ENCODE measurements at regions not wholly inside any gene's neighbourhood (a gene's known extent, or its start where the extent isn't known, plus 50 kb on each side); places are given as distances from the start of the nearest gene placed in this dataset.

DNA sequence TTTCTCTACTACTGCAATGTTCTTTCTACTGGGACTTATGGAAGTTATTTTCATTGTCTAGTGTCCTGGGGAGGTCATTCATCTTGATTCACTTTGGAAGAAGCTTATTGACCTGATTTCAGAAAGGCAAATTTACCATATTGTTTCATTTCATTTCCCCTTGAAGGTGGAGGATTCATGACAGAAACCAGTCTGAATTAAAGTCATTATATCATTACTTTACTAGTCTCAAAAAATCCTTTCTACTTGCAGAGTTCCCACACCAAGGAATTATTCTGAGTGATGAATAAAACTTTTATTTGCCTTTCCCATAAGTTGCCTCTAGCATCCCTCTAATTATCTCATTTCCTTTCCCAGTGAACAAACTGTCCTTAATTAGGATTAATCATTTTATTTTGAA lies 163.8 kb downstream of the RASSF9 start:
- DNase-seq (ENCODE audit: low read depth, low spot score): no peak
- CTCF ChIA-PET: no interaction called here
- H3K4me3 ChIP-seq (ENCODE audit: low read depth, low read length): no peak overlapping the region
- TF ChIP-seq, protein P1, sequence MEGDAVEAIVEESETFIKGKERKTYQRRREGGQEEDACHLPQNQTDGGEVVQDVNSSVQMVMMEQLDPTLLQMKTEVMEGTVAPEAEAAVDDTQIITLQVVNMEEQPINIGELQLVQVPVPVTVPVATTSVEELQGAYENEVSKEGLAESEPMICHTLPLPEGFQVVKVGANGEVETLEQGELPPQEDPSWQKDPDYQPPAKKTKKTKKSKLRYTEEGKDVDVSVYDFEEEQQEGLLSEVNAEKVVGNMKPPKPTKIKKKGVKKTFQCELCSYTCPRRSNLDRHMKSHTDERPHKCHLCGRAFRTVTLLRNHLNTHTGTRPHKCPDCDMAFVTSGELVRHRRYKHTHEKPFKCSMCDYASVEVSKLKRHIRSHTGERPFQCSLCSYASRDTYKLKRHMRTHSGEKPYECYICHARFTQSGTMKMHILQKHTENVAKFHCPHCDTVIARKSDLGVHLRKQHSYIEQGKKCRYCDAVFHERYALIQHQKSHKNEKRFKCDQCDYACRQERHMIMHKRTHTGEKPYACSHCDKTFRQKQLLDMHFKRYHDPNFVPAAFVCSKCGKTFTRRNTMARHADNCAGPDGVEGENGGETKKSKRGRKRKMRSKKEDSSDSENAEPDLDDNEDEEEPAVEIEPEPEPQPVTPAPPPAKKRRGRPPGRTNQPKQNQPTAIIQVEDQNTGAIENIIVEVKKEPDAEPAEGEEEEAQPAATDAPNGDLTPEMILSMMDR (IDR thresholded peaks at IDR 0.05; ENCODE audit: insufficient read depth, low read length, missing control alignments): no peak
- POLR2A ChIA-PET: no interaction called here

DNA sequence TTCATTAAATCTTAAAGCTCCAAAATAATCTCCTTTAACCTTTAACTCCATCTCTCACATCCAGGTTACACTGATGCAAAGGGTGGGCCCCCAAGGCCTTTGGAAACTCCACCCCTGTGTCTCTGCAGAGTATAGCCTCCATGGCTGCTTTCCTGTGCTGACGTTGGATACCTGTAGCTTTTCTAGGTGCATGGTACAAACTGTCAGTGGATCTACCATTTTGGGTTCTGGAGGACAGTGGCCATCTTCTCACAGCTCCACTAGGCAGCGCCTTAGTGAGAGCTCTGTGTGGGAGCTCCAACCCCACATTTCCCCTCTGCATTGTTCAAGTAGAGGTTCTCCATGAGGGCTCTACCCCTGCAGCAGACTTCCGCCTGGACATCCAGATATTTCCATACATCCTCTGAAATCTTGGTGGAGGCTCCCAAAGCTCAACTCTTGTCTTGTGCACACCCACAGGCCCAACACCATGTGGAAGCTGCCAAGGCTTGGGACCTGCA lies 162.2 kb downstream of the RASSF9 start:
- ChIA-PET CTCF (no interaction called here), POLR2A (no interaction called here)
- DNase-seq (ENCODE audit: low read depth, low spot score): no peak
- no peak overlapping the region for H3K4me3 ChIP-seq (ENCODE audit: low read depth, low read length)
- TF ChIP-seq, protein P1 (IDR thresholded peaks at IDR 0.05; ENCODE audit: insufficient read depth, low read length, missing control alignments): no peak

DNA sequence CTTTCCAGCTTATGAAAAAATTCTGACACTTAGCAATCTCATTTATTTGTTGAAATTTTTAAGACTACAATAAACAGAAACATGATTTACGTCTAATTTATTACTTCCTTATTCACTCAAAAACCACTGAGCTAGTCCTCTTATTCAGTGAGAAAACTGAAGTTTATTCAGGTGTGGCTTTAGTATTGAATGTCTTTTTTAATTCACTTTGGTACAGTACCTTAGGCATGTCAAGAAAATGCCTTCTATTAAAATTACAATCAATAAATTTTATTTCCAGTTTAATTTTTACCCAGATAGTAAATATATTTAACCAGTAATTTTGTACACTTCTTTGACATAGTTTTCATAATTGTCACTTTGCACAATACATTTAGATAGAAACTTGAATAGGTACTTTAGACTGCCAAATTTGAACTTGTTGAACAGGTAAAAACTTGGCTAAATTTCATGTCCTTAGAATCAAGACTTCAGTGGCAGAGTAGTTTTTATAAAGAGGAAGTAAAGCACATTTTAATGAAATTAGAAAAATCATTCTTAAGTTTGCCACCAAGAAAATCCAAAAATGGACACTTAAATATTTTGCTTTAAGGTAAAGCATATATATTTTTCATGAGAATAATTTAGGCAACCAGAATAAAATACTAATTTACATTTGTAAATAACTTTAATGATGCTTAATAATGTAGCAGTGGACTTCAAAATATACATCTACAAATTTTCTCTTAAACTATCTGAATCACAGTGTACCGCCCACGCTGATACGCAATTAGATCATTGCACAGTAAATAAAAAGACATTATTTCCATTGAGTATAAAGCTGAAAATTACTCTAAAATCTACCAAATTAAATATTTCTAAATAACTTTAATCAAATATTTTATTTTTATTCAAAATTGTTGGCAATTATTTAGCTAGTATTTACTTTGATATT lies 159.1 kb downstream of the RASSF9 start:
- H3K4me3 ChIP-seq (ENCODE audit: low read depth, low read length): no peak overlapping the region
- POLR2A ChIA-PET: no interaction called here
- DNase-seq (ENCODE audit: low read depth, low spot score): no peak
- TF ChIP-seq, protein P1 (IDR thresholded peaks at IDR 0.05; ENCODE audit: insufficient read depth, low read length, missing control alignments): no peak
- CTCF ChIA-PET: no interaction called here

DNA sequence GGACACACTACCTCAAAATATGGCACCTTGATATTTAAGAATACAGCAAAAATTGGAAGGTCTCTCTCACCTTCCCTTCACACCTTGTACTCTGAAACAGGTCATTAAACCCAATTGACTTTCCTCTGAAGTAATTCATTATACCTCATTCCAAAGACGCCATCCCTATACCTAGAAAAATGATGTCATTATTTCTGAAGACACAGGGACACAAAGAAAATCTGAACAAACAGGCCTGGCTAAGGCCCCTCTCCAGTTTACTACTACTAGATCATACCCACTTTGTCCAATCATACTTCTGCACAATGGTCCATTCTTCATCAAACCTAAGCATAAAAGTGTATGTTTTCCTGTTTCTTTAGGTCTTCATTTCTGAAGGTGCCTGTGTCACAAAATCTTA lies 156.9 kb downstream of the RASSF9 start:
- TF ChIP-seq, protein P1 (IDR thresholded peaks at IDR 0.05; ENCODE audit: insufficient read depth, low read length, missing control alignments): no peak
- POLR2A ChIA-PET: no interaction called here

DNA sequence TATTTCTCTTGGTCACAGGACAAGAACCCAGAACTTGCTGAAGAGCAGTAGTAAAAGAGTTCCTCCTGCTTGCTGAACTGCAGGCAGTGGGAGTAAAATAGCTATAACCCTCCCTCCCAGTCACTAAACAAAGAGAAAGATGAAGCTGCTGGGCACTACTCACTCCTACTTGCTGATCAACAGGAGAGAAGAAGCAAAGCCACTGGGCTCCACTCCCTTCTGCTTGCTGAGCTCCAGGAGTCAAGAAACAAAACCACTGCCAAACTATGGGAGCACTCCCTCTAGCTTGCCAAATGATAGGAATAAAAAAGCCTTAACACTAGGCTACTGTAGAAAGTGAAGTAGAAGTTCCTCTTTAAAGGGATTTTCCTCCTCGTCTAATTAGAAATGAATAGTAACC lies 155.3 kb downstream of the RASSF9 start:
- ChIA-PET CTCF (no interaction called here), POLR2A (no interaction called here)
- DNase-seq (ENCODE audit: low read depth, low spot score): no peak
- H3K4me3 ChIP-seq (ENCODE audit: low read depth, low read length): no peak overlapping the region
- TF ChIP-seq, protein P1 (IDR thresholded peaks at IDR 0.05; ENCODE audit: insufficient read depth, low read length, missing control alignments): no peak

More for the DNA sequence above, 156.9 kb downstream of the RASSF9 start:
- no peak for DNase-seq (ENCODE audit: low read depth, low spot score)
- CTCF ChIA-PET: interaction anchor here (1.1 kb wide), 1 partner anchor 187 kb away, joined by 3 read pairs; no protein-coding TSS in a partner anchor
- no peak overlapping the region for H3K4me3 ChIP-seq (ENCODE audit: low read depth, low read length)

DNA sequence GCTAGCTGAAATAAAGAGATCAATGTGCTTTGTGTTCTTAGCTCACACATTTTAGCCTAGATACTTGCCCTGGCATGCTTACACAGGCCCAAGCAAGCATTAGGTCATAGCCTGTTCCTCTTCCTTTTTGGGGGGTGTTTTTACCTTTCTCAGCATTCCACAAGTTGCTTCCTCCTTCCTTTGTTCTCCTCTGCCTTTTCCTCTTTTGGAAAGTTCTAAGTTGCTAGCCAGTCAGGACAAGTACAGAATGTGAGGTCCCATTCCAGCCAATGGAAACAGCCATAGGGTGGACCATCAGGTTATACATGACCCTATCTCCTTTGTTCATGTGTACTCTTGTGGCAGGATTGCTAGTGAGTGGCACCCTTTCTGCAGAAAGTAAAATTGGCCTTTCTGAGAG lies 154.9 kb downstream of the RASSF9 start:
- CTCF ChIA-PET: no interaction called here
- TF ChIP-seq, protein P1 (IDR thresholded peaks at IDR 0.05; ENCODE audit: insufficient read depth, low read length, missing control alignments): no peak

More for the DNA sequence above, 154.9 kb downstream of the RASSF9 start:
- POLR2A ChIA-PET: no interaction called here
- no peak for DNase-seq (ENCODE audit: low read depth, low spot score)
- H3K4me3 ChIP-seq (ENCODE audit: low read depth, low read length): no peak overlapping the region

Measured in AG04449 (cell line).